IPS-18a (cell line): ENCODE measurements at regions not wholly inside any gene's neighbourhood (a gene's known extent, or its start where the extent isn't known, plus 50 kb on each side); places are given as distances from the start of the nearest gene placed in this dataset.
"Not testable (repeated sequence)": the region's sequence is repeated elsewhere in the genome, so short reads cannot be mapped to it uniquely, and the experiment has no call there.

Experiments
- H3K27ac ChIP-seq: one replicate; pipeline ENCODE4 v1.5.1; 2013; ENCODE audit warnings: low read length
- H3K27me3 ChIP-seq: one replicate; pipeline ENCODE4 v1.6.1; 2013; ENCODE audit warnings: mild to moderate bottlenecking, low read length; ENCODE audit not compliant: control insufficient read depth, insufficient read depth
- H3K36me3 ChIP-seq: one replicate; pipeline ENCODE4 v1.6.1; 2013; ENCODE audit warnings: low read depth, low read length; ENCODE audit not compliant: control insufficient read depth
- H3K4me1 ChIP-seq: one replicate; pipeline ENCODE4 v1.6.1; 2013; ENCODE audit warnings: low read depth, low read length; ENCODE audit not compliant: control insufficient read depth
- H3K4me3 ChIP-seq: one replicate; pipeline ENCODE4 v1.5.1; 2013; ENCODE audit warnings: low read length
- H3K9ac ChIP-seq: one replicate; pipeline ENCODE4 v1.6.1; 2013; ENCODE audit warnings: mild to moderate bottlenecking, low read length, moderate library complexity
- H3K9me3 ChIP-seq: one replicate; pipeline ENCODE4 v1.6.1; 2013; ENCODE audit warnings: low read depth, low read length; ENCODE audit not compliant: control insufficient read depth

GRCh38 chr5:91302305-91302704 is 80.8 kb downstream of the ARRDC3 start:
- no peak overlapping the region for H3K9ac ChIP-seq
- no peaks in the 10 kb centered on the region for H3K36me3 ChIP-seq
- no peak overlapping the region for H3K4me3 ChIP-seq
- no peaks in the 10 kb centered on the region for H3K4me1 ChIP-seq
- no peaks in the 10 kb centered on the region for H3K9me3 ChIP-seq
- no peaks in the 10 kb centered on the region for H3K27me3 ChIP-seq
- H3K27ac ChIP-seq: no peak overlapping the region

DNA sequence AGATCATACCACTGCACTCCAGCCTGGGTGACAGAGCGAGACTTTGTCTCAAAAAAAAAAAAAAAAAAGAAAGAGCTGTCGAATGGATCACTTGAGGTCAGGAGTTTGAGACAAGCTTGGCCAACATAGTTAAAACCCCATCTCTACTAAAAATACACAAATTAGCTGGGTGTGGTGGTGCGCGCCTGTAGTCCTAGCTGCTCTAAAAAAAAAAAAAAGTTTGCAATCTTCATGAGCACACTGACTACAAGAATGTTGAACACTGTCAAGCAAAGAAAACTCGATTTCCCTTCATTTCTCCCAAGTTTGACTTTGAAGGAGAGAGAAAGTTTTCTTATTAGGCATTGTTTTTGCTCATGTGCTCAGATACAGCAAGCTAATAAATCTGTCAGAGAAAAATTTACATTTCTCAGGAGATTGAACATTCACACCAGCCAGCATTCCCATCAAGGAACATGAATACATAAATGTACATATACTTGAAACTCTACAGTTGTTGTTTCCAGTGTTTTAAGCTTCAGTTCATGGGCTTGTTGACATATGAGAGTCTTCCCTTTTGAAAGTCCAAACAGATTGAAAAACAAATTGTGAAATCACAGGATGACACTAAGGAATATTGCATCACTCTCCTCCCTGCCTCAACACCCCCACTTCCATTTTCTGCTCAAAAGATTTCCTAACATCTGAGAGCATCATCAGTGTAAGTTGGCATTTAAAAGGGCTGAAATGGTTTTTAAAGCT is 81.8 kb downstream of the ARRDC3 start:
- no peak overlapping the region for H3K27ac ChIP-seq
- H3K4me1 ChIP-seq: no peaks in the 10 kb centered on the region
- no peaks in the 10 kb centered on the region for H3K27me3 ChIP-seq
- H3K4me3 ChIP-seq: no peak overlapping the region
- H3K9me3 ChIP-seq: no peaks in the 10 kb centered on the region
- no peaks in the 10 kb centered on the region for H3K36me3 ChIP-seq
- no peak overlapping the region for H3K9ac ChIP-seq

- Histone ChIP-seq H3K36me3 (no peaks in the 10 kb centered on the region), H3K27ac (no peak overlapping the region), H3K4me1 (peaks cover 6% of the 10 kb centered on the region), H3K9me3 (no peaks in the 10 kb centered on the region), H3K9ac (no peak overlapping the region), H3K4me3 (no peak overlapping the region), H3K27me3 (no peaks in the 10 kb centered on the region)
Measured at GRCh38 chr5:91297994-91298393, 85.1 kb downstream of the ARRDC3 start.

GRCh38 chr5:91296674-91297143 is 86.4 kb downstream of the ARRDC3 start:
- Histone ChIP-seq H3K9me3 (no peaks in the 10 kb centered on the region), H3K27me3 (no peaks in the 10 kb centered on the region), H3K4me3 (no peak overlapping the region), H3K27ac (no peak overlapping the region), H3K4me1 (peaks cover 10% of the 10 kb centered on the region), H3K9ac (no peak overlapping the region), H3K36me3 (no peaks in the 10 kb centered on the region)

GRCh38 chr5:91296102-91296501 is 87.0 kb downstream of the ARRDC3 start:
- not testable (repeated sequence) for H3K9ac ChIP-seq, H3K4me3 ChIP-seq, H3K27me3 ChIP-seq, H3K4me1 ChIP-seq, H3K36me3 ChIP-seq, H3K9me3 ChIP-seq, H3K27ac ChIP-seq

DNA sequence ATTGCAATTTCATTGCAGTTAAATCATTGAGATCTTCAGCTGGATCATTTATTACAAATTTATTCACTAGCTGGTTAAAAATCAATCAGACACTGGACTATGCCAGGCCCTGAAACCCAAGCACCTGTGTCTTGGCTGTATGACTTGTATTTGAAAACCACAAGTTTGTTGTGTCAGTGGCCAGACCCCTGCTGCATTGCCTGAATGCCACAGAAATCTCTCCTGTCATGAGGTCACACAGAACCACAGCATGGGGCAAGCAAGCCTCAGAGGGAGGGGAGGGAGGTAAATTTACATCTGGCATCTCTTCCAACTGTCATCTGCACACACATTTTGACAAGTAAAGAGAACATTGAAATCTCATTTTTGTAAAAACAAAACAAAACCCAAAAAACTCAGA is 90.0 kb downstream of the ARRDC3 start:
- peaks cover 10% of the 10 kb centered on the region for H3K4me1 ChIP-seq
- no peaks in the 10 kb centered on the region for H3K27me3 ChIP-seq
- H3K27ac ChIP-seq: no peak overlapping the region
- H3K36me3 ChIP-seq: no peaks in the 10 kb centered on the region
- H3K4me3 ChIP-seq: no peak overlapping the region
- H3K9me3 ChIP-seq: no peaks in the 10 kb centered on the region
- H3K9ac ChIP-seq: no peak overlapping the region

GRCh38 chr5:91291628-91292569 is 91.2 kb downstream of the ARRDC3 start:
- no peak overlapping the region for H3K27ac ChIP-seq
- H3K4me3 ChIP-seq: no peak overlapping the region
- no peaks in the 10 kb centered on the region for H3K27me3 ChIP-seq
- H3K4me1 ChIP-seq: peaks cover 10% of the 10 kb centered on the region
- H3K9me3 ChIP-seq: no peaks in the 10 kb centered on the region
- no peaks in the 10 kb centered on the region for H3K36me3 ChIP-seq
- H3K9ac ChIP-seq: no peak overlapping the region

DNA sequence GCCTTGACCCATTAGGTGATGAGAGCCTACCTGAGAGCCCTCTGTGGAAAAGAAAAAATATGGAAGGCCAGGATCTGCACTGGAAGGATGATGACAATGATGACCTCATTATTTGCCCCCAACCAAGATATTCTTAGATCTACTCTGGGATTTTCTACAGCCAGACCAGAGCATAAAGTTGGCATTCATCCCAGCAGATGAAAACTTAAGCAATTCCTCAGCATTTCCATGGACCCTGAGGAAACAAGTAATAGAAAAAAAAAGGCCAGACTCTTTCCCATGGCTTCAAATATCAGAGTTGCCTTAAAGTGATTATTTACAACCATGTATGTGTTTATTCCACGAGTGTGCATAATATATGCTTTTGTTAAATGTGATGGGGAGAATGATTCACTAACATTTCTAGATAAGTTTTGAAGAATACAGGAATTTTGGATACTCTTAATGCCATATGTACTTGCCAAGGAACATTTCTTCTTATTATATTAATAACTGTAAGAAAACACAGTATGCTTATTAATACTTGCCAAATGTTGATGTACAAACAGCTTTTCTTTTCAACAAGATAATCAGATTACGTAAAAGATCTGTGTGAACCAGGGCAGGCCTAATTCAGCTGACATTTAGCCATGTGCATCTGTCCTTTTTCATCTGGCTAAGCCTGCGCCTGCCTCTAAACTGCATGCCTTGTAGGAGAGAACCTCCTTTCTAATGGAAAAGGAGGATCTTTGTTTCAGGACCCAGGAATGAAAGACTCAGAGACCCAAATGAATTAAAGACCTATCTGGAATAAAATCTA is 94.8 kb downstream of the ARRDC3 start:
- peaks cover 7% of the 10 kb centered on the region for H3K4me1 ChIP-seq
- no peak overlapping the region for H3K9ac ChIP-seq
- no peak overlapping the region for H3K27ac ChIP-seq
- no peaks in the 10 kb centered on the region for H3K36me3 ChIP-seq
- no peak overlapping the region for H3K4me3 ChIP-seq
- H3K27me3 ChIP-seq: no peaks in the 10 kb centered on the region
- H3K9me3 ChIP-seq: no peaks in the 10 kb centered on the region

DNA sequence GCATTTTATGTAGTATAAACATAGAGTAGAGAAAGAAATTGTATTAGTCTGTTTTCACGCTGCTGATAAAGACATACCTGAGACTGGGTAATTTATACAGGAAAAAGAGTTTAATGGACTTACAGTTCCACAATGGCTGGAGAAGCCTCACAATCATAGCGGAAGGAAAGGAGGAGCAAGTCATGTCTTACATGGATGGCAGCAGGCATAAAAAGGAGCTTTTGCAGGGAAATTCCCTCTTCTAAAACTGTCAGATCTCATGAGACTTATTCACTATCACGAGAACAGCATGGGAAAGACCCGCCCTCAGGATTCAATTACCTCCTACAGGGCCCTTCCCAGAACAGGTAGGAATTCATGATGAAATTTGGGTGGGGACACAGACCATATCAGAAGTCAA is 98.1 kb downstream of the ARRDC3 start:
- H3K4me1 ChIP-seq, H3K27ac ChIP-seq, H3K9me3 ChIP-seq, H3K4me3 ChIP-seq, H3K36me3 ChIP-seq, H3K9ac ChIP-seq: not testable (repeated sequence)
- H3K27me3 ChIP-seq: peaks cover 13% of the 10 kb centered on the region

DNA sequence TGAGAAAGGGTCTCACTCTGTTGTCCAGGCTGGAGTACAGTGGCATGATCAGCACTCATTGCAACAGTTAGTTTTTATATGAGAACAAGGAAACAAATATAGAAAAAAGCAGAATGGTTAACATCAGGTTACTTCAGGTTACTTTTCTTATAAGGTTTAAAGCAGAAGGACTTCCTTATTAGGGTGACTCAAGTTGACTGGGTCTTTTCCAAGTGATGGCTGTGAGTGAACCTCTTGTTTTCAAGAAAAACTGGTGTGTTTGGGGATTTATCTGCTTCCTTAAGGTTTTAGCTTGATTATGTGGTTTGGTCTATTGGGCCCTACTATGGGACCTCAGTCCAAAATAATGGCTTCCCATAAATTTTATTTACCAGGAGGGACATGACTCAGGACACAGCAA is 99.2 kb downstream of the ARRDC3 start:
- Histone ChIP-seq H3K27me3 (peaks cover 13% of the 10 kb centered on the region), H3K9me3 (no peaks in the 10 kb centered on the region), H3K4me3 (no peak overlapping the region), H3K9ac (no peak overlapping the region), H3K27ac (no peak overlapping the region), H3K4me1 (peaks cover 3% of the 10 kb centered on the region), H3K36me3 (no peaks in the 10 kb centered on the region)

DNA sequence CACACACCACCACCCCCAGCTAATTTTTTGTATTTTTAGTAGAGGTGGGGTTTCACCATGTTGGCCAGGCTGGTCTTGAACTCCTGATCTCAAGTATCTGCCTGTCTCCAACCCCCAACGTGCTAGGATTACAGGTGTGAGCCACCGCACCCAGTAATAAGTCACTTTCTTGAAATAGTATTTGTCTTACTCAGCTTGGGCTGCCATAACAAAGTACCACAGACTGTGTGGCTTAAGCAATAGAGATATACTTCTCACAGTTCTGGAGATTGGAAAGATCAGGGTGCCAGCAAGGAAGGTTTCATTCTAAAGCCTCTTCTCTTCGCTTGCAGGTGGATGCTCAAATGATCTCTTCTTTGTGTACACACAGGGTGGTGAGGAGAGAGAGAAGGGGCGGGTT is 99.8 kb downstream of the ARRDC3 start:
- peaks cover 13% of the 10 kb centered on the region for H3K27me3 ChIP-seq
- no peaks in the 10 kb centered on the region for H3K36me3 ChIP-seq
- no peak overlapping the region for H3K9ac ChIP-seq
- no peaks in the 10 kb centered on the region for H3K9me3 ChIP-seq
- H3K4me3 ChIP-seq: no peak overlapping the region
- peaks cover 3% of the 10 kb centered on the region for H3K4me1 ChIP-seq
- H3K27ac ChIP-seq: no peak overlapping the region
